Stimulated activated CD4-positive, alpha-beta T cell treated with anti-CD3 and anti-CD28 coated beads, Interleukin-2, amount 100 ng/mL, for 4 hours (primary cell): ENCODE measurements at regions not wholly inside any gene's neighbourhood (a gene's known extent, or its start where the extent isn't known, plus 50 kb on each side); places are given as distances from the start of the nearest gene placed in this dataset.
A peak's percentile ranks its signal among the peaks of the same experiment; 100 is the strongest.
"Not testable (repeated sequence)": the region's sequence is repeated elsewhere in the genome, so short reads cannot be mapped to it uniquely, and the experiment has no call there.

Experiments used
- DNase-seq: peaks from one replicate; pipeline ENCODE4 v3.0.0-alpha.2; 2020; ENCODE audit warnings: low read depth

GRCh38 chr6:137545073-137545472 is 50.9 kb upstream of the OLIG3 start:
- DNase-seq: no peak

GRCh38 chr6:137547186-137547585 is 53.0 kb upstream of the OLIG3 start:
- no peak for DNase-seq

- DNase-seq: no peak
Measured at GRCh38 chr6:137547601-137548000, 53.4 kb upstream of the OLIG3 start.

- DNase-seq: no peak
Measured at GRCh38 chr6:137549106-137549505, 54.9 kb upstream of the OLIG3 start.

DNA sequence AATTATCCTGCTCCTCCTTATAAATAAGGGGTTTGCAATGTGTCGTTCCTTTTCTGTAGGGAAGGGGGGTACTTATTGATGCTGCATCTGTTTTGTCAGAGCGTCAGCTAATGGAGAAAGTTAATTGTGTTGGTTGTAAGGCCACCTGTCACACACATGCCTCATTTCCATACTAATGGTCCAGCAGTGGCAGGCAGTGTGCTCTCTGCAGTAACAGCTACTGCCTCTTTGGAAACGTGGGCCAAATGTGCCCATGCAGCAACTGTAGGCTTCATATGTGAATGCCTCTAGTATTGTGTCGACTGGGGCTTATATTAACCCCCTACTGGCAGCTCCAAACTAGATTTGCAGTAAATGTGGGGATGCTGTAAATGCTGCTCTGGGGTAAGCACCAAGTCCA is 56.3 kb upstream of the OLIG3 start:
- DNase-seq: no peak

DNA sequence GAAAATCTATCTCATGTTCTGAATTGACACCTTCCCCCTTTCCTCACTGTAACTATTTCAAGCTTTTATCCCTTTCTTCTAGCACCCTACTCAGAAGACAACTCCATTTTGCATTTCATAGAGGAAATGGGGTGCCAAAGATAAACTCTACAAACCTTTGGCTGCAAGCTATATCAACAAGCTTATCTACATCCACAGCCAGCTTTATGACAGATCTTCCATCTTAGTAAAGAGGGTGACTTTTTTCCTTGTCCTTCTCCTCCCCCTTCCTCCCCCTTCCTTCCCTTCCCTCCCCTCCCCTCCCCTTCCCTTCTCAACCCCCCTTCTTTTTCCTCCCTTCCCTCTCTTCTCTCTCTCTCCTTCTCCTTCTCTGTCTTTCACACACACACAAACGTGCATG is 58.0 kb upstream of the OLIG3 start:
- DNase-seq: no peak

DNA sequence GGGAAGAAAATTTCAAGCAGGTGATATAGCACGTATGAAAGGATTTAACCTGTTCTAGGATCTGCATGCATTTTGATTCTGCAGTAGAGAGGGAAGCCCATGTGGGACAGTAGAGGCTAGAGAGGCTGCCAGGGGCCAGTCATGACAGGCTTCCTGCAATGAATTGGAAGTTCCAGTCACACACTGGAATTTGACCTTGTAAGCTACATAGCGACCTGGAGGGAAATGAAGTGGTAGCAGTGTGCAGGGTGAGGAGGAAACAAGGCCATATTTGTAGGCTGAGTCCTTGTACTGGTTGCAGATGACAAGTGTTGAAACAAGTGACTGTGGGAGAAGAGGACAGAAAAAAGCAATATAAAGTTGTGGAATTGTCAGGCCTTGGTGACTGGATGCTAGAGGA is 58.6 kb upstream of the OLIG3 start:
- no peak for DNase-seq

GRCh38 chr6:137559521-137560183 is 65.5 kb upstream of the OLIG3 start:
- not testable (repeated sequence) for DNase-seq

- DNase-seq: no peak
Measured at GRCh38 chr6:137560184-137560563, 66.0 kb upstream of the OLIG3 start.

- DNase-seq: no peak
Measured at GRCh38 chr6:137568067-137568466, 73.9 kb upstream of the OLIG3 start.

DNA sequence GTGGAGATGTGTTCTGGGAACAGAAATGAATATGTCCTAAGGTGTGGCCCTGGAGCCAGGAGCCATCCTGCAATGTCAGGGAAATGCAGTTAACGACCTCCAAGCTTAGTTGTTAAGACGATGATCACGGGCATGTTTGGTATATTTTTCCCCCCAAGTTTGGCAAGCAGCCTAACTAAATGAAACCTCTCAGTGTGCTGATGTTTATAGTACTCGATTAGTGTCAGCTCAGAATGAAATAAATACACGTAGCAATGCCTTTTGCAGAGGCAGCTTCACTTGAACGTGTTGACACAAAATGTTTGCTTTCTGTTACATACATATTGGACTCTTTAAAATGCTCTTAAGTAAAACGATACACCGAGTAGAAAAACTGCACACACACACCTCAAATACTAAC is 76.2 kb upstream of the OLIG3 start:
- DNase-seq: no peak

DNA sequence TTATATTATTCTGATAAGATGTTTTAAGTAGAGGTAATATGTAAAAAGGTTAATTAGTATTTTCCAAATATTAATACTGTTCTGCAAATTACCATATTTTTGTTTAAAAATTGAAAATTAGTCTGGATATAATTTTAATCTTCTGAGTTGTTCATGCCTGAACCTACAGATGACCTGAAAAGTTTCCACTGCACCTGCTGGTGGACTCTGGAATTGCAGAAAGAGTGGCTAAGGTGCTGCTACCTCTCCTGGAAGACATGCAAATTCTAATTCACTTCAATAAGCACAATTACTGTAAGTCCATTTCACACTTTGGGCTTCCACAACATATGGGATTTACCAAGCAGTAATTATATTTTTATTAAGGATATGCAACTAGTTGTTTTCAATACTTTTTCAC is 77.7 kb upstream of the OLIG3 start:
- DNase-seq: peak; percentile 48

GRCh38 chr6:137573739-137574138 is 79.5 kb upstream of the OLIG3 start:
- no peak for DNase-seq

DNA sequence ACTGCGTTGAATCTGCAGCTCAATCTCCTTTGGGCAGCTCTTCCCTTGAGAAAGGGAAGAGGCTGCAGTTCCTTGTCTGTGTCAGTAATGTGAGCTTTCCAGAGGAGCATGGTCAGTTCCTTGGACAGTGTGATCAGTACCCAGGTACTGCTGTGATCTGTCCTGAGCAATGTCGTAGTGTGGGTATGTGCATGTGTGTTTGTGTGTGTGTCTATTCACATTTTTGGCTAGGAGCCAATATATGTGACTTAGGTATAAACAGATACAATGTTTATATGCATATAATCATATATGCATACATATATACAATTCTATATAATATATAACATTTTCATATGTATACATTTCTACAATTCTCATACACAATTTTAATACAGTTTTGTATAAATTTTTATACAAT is 85.4 kb upstream of the OLIG3 start:
- DNase-seq: no peak

DNA sequence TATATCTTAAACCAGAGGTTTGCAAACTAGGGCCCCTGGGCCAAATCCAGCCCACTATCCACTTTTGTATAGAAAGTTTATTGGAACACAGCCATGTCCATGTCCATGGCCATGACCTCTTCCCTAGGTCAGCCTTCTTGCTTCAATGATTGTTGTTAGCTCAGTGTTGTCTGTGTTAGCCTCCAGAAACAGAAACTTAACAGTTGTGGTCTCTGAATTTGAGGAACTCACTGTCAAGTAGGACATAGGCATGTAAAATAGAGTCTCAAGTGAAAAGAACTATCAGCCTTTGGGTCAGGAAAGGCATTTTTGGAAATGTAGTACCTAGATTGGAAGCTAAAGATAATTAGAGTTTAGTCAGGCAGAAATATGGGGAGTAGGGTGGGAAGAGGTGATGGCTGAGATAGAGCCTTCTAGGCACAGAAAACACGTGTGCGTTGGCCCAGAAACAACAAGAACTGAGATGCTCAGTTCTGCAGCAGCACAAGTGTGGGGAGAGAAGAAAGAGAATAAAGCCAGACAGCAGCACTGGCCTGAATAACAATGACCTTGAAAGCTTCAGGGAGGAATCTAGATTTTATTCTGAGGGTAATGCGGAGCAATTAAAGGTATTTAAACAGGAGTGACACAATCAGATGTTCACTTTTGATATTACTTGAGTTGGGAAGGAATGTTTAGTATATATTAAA is 87.0 kb upstream of the OLIG3 start:
- no peak for DNase-seq

- DNase-seq: not testable (repeated sequence)
Measured at GRCh38 chr6:137583519-137583918, 89.3 kb upstream of the OLIG3 start.

- no peak for DNase-seq
Measured at GRCh38 chr6:137588472-137588871, 94.3 kb upstream of the OLIG3 start.

GRCh38 chr6:137589067-137589848 is 95.1 kb upstream of the OLIG3 start:
- DNase-seq: peak; percentile 5

- DNase-seq: no peak
Measured at GRCh38 chr6:137590684-137591083, 96.5 kb upstream of the OLIG3 start.

DNA sequence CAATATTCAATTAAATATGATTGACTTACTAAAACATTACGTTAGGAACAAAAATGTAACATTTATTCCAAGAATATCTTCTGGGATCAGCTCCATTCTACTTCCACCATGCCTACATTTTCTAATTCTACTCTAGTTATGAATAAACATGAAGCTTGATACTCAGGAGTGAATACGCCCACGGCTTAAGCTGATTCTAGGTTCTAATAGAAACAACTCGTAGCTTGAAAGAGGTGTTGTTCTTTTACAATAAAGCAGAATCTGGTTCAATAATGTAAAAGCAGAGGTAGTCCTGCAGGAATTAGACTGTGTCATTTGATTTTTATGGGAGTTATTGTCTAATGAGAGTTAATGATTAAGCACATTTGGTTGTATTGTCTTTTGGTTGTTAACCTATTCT is 107.3 kb upstream of the OLIG3 start:
- DNase-seq: no peak

DNA sequence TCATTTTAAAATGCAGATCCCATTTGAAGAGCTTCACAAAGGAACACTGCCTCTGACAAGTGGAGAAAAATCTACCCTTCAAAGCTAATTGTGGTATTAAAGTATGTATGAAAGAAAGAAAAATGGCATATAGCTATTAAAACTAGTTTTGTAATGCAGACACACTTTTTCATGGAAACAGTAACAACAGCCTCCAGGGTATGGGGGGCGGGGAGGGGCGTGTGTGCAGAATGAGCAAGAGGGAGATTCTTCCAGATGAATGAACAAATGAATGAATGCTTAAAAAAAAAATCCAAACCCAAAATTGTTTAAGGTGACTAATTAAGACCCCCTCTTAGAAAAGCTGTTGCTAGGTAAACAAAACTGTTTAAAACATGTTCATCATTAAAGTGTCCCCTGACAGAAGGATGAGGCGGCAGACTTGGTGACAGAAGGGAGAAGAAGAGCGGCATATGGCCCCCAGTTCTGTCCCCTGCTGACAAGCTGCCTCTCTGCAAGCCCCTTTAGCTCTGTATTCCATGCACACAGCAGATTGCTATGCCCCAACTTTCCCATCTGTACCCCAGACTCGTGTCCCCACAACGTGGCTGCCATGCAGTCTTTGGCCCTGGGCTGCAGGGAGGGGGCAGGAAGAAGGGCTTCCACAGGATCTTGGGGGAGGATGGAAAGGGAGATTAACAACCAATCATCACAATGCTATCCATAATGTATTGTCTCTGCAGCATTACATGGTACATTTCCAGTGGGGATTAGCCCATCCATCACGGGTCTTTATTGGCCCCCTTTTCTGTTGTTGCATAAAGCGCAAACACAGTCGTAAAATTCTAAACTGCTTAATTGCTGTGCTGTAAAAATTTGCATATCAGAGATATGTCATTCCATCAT is 108.4 kb upstream of the OLIG3 start:
- no peak for DNase-seq

DNA sequence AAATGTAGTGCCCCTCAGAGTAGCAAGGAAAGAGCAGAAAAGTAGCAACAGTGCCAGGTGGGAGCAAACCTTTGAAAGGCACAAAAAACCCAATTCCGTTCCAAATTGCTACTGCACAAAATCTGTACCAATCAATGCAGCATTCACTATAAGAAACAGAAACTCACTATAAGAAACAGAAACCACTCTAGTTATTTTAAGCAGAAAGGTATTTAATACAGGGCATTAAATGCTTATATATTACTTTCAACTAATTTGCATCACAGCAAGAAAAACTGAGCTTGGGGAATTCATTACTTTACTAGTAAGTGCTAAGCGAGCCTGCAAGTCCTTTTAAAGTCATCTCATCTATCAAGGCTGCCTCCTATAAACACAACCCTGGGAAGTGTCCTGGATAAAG is 116.5 kb upstream of the OLIG3 start:
- no peak for DNase-seq
